SU-DHL-6 (cell line): ENCODE measurements at regions not wholly inside any gene's neighbourhood (a gene's known extent, or its start where the extent isn't known, plus 50 kb on each side); places are given as distances from the start of the nearest gene placed in this dataset.

Experiments used
- H2AFZ ChIP-seq: fragments of 200-600 bp; sonication (generic); 2 replicates; pipeline ENCODE4 v1.6.1; 2014; ENCODE audit warnings: low read depth, mild to moderate bottlenecking, moderate library complexity, mixed read lengths, antibody characterized with exemption, low read length; ENCODE audit not compliant: severe bottlenecking
- H3F3A ChIP-seq: fragments of 200-600 bp; shearing (Covaris generic); 2 replicates; pipeline ENCODE4 v1.6.0; 2016; ENCODE audit warnings: antibody characterized with exemption, mild to moderate bottlenecking; ENCODE audit not compliant: insufficient read depth
- H3K27ac ChIP-seq: fragments of 200-600 bp; sonication (generic); 2 replicates; pipeline ENCODE4 v1.5.1; 2016; ENCODE audit warnings: low read depth, mild to moderate bottlenecking, low read length, moderate library complexity, mixed read lengths
- H3K27me3 ChIP-seq: fragments of 200-600 bp; sonication (generic), shearing (Covaris generic); 2 replicates; pipeline ENCODE4 v1.6.0; 2014; ENCODE audit warnings: mild to moderate bottlenecking, low read length
- H3K36me3 ChIP-seq: fragments of 200-600 bp; sonication (generic); 2 replicates; pipeline ENCODE4 v1.6.1; 2014; ENCODE audit warnings: mild to moderate bottlenecking, low read length, mixed read lengths
- H3K4me2 ChIP-seq: fragments of 300-600, 200-600 bp; shearing (Covaris generic), sonication (generic); 2 replicates; pipeline ENCODE4 v1.6.0; 2014; ENCODE audit warnings: low read length, low read depth, mild to moderate bottlenecking; ENCODE audit not compliant: poor library complexity, severe bottlenecking
- H3K4me3 ChIP-seq: fragments of 200-600 bp; sonication (generic); 2 replicates; pipeline ENCODE4 v1.5.1; 2014; ENCODE audit warnings: antibody characterized with exemption, low read length, mild to moderate bottlenecking, mixed read lengths; ENCODE audit not compliant: insufficient read depth, poor library complexity, severe bottlenecking
- H3K79me2 ChIP-seq: fragments of 200-600 bp; sonication (generic); 2 replicates; pipeline ENCODE4 v1.6.1; 2014; ENCODE audit warnings: mild to moderate bottlenecking, low read length, moderate library complexity; ENCODE audit not compliant: insufficient read depth
- H3K9ac ChIP-seq: fragments of 200-600 bp; sonication (generic); 2 replicates; pipeline ENCODE4 v1.7.0; 2014; ENCODE audit warnings: mild to moderate bottlenecking, low read length
- H3K9me2 ChIP-seq: fragments of 200-600 bp; sonication (generic); replicated peaks from 2 replicates; pipeline ENCODE4 v1.6.1; 2014; ENCODE audit warnings: low read length; ENCODE audit not compliant: insufficient read depth
- H3K9me3 ChIP-seq: fragments of 200-600 bp; sonication (generic); 2 replicates; pipeline ENCODE4 v1.6.1; 2014; ENCODE audit warnings: low read length, mixed read lengths; ENCODE audit not compliant: insufficient read depth
- H4K20me1 ChIP-seq: fragments of 200-600 bp; sonication (generic); 2 replicates; pipeline ENCODE4 v1.6.1; 2014; ENCODE audit warnings: low read depth, mild to moderate bottlenecking, antibody characterized with exemption, low read length, moderate library complexity, mixed read lengths
- CTCF ChIP-seq: fragments of 200-600 bp; sonication (generic); IDR thresholded peaks from one replicate; pipeline ENCODE4 v1.5.1; 2017; ENCODE audit warnings: antibody characterized with exemption, mild to moderate bottlenecking, low read length, moderate library complexity; ENCODE audit not compliant: insufficient read depth, poor library complexity, severe bottlenecking
- EZH2phosphoT487 ChIP-seq: fragments of 200-600 bp; sonication (generic), shearing (Covaris generic); conservative IDR thresholded peaks from 2 replicates; pipeline ENCODE4 v1.6.1; 2018; ENCODE audit warnings: mild to moderate bottlenecking, antibody characterized with exemption, low read length, moderate library complexity, mixed read lengths

GRCh38 chr16:54805648-54806047 is 125.0 kb upstream of the IRX5 start:
- Histone ChIP-seq H3K4me2 (no peak overlapping the region), H3K9me2 (no peaks in the 10 kb centered on the region), H3K27me3 (no peaks in the 10 kb centered on the region), H3K36me3 (no peaks in the 10 kb centered on the region), H3K27ac (no peak overlapping the region), H3K9ac (no peak overlapping the region), H3K9me3 (no peaks in the 10 kb centered on the region), H2AFZ (no peak overlapping the region), H3K4me3 (no peak overlapping the region), H3K79me2 (no peaks in the 10 kb centered on the region), H3F3A (no peaks in the 10 kb centered on the region), H4K20me1 (no peaks in the 10 kb centered on the region)
- no peak for TF ChIP-seq EZH2phosphoT487
- TF ChIP-seq CTCF: no peak

- H3K36me3 ChIP-seq: no peaks in the 10 kb centered on the region
- no peaks in the 10 kb centered on the region for H3K79me2 ChIP-seq
- H2AFZ ChIP-seq: no peak overlapping the region
- H3K9me2 ChIP-seq: no peaks in the 10 kb centered on the region
- no peak for TF ChIP-seq CTCF
- no peak for TF ChIP-seq EZH2phosphoT487
- 0 out of 2 replicates have a peak, but pooled peaks cover 3% of the 10 kb centered on the region for H3K9me3 ChIP-seq
- no peak overlapping the region for H3K9ac ChIP-seq
- H4K20me1 ChIP-seq: no peaks in the 10 kb centered on the region
- no peak overlapping the region for H3K27ac ChIP-seq
- H3F3A ChIP-seq: no peaks in the 10 kb centered on the region
- H3K4me3 ChIP-seq: no peak overlapping the region
- no peaks in the 10 kb centered on the region for H3K27me3 ChIP-seq
- H3K4me2 ChIP-seq: no peak overlapping the region
These were observed 129.4 kb upstream of the IRX5 start for GRCh38 chr16:54801057-54801844.

- Histone ChIP-seq H2AFZ (no peak overlapping the region), H3F3A (no peaks in the 10 kb centered on the region), H3K4me2 (no peak overlapping the region), H3K4me3 (no peak overlapping the region), H3K79me2 (no peaks in the 10 kb centered on the region), H3K36me3 (no peaks in the 10 kb centered on the region), H3K27ac (no peak overlapping the region), H3K9me3 (0 out of 2 replicates have a peak, but pooled peaks cover 3% of the 10 kb centered on the region), H3K9ac (no peak overlapping the region), H4K20me1 (no peaks in the 10 kb centered on the region), H3K9me2 (no peaks in the 10 kb centered on the region), H3K27me3 (no peaks in the 10 kb centered on the region)
- no peak for TF ChIP-seq EZH2phosphoT487
- no peak for TF ChIP-seq CTCF
These were observed 132.4 kb upstream of the IRX5 start for GRCh38 chr16:54798267-54798666.
